ENCODE measurements at regions not wholly inside any gene's neighbourhood (a gene's known extent, or its start where the extent isn't known, plus 50 kb on each side); places are given as distances from the start of the nearest gene placed in this dataset.

DNA sequence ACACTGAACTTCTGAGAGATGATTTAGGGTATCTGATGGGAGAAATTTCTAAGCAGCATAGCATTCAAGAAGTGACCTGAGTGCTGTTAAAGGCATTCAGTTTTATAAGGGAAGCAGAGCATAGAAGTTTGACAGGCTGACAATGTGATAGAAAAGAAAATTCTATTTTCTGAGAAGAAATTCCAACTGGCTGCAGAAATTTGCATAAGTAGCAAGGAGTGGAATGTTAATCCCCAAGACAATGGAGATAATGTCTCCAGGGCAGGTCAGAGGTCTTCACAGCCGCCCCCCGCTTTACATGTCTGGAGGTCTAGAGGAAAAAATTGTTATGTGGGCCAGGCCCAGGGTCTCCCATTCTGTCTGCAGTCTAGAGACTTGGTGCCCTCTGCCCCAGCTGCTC lies 1361.8 kb upstream of the EYS start:
- 94% methylated on average over 2 of the region's 2 CpGs for WGBS (ENCODE audit: insufficient coverage)
- no peaks in the 10 kb centered on the region for H3K36me3 ChIP-seq (ENCODE audit: control insufficient read depth in 4 of 4, insufficient read depth in 4 of 4, low read length in 3 of 4)
- H3K27me3 ChIP-seq (replicated peaks in 2 of 5; ENCODE audit: control insufficient read depth in 4 of 5, insufficient read depth in 5 of 5, low read length in 4 of 5) = no peaks in the 10 kb centered on the region
- DNase-seq = no peak
- no peak overlapping the region for H3K4me3 ChIP-seq (ENCODE audit: control insufficient read depth in 1 of 7, extremely low read depth in 1 of 7, insufficient read depth in 4 of 7, low read depth in 2 of 7, low read length in 6 of 7)
- no peak overlapping the region for H3K27ac ChIP-seq (ENCODE audit: insufficient read depth in 1 of 2, low read depth in 1 of 2, low read length in 2 of 2, poor library complexity in 1 of 2, severe bottlenecking in 2 of 2)
- ChIA-PET CTCF (no interaction called here), POLR2A (no interaction called here)
- H3K4me1 ChIP-seq (ENCODE audit: control extremely low read depth in 1 of 4, control insufficient read depth in 4 of 4, insufficient read depth in 4 of 4, low read length in 3 of 4) = no peaks in the 10 kb centered on the region
- H3K9me3 ChIP-seq (ENCODE audit: control extremely low read depth in 1 of 5, control insufficient read depth in 4 of 5, insufficient read depth in 2 of 5, low read depth in 1 of 5, low read length in 4 of 5) = no peaks in the 10 kb centered on the region

DNA sequence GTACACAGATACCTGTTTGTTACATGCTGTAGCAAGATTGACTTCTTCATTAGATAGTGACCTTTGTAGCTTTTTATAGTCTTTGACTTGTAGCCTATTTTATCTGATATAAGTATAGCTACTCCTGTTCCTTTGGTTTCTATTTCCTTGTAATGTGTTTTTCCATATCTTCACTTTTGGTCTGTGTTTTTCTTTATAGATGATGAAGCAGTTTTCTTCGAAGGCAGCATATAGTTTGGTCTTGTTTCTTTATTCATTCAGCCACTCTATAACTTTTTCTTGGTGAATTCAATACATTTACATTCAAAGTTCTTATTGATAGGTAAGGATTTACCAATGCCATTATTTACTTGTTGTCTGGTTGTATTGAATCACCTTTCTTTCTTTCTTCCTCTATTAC lies 1357.3 kb upstream of the EYS start:
- Histone ChIP-seq H3K9me3 (ENCODE audit: control extremely low read depth in 1 of 5, control insufficient read depth in 4 of 5, insufficient read depth in 2 of 5, low read depth in 1 of 5, low read length in 4 of 5) (no peaks in the 10 kb centered on the region), H3K27ac (ENCODE audit: insufficient read depth in 1 of 2, low read depth in 1 of 2, low read length in 2 of 2, poor library complexity in 1 of 2, severe bottlenecking in 2 of 2) (no peak overlapping the region), H3K4me3 (ENCODE audit: control insufficient read depth in 1 of 7, extremely low read depth in 1 of 7, insufficient read depth in 4 of 7, low read depth in 2 of 7, low read length in 6 of 7) (no peak overlapping the region), H3K36me3 (ENCODE audit: control insufficient read depth in 4 of 4, insufficient read depth in 4 of 4, low read length in 3 of 4) (no peaks in the 10 kb centered on the region), H3K27me3 (replicated peaks in 2 of 5; ENCODE audit: control insufficient read depth in 4 of 5, insufficient read depth in 5 of 5, low read length in 4 of 5) (no peaks in the 10 kb centered on the region), H3K4me1 (ENCODE audit: control extremely low read depth in 1 of 4, control insufficient read depth in 4 of 4, insufficient read depth in 4 of 4, low read length in 3 of 4) (no peaks in the 10 kb centered on the region)
- POLR2A ChIA-PET = no interaction called here
- DNase-seq = no peak
- no CpG with 5 or more reads among the region's 1 CpG for WGBS (ENCODE audit: insufficient coverage)
- CTCF ChIA-PET = no interaction called here

DNA sequence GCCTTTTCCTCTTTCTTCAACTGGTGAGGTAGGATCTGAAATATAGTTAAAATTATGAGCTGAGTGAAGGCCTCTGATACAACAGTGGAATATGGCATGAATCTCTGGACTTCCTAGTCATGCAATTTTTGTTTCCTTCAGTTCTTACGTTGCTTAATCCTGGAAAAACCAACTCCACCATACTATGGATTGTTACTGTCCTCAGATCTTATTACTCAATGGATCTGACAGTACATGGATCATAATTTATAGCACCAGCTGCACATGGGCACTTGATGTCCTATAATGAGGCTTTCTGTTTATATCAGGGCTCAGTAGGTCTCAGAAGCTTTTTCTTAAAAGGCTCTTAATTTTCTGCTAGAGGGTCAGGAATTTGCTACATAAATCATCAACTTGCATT lies 1341.0 kb upstream of the EYS start:
- POLR2A ChIA-PET = no interaction called here

DNA sequence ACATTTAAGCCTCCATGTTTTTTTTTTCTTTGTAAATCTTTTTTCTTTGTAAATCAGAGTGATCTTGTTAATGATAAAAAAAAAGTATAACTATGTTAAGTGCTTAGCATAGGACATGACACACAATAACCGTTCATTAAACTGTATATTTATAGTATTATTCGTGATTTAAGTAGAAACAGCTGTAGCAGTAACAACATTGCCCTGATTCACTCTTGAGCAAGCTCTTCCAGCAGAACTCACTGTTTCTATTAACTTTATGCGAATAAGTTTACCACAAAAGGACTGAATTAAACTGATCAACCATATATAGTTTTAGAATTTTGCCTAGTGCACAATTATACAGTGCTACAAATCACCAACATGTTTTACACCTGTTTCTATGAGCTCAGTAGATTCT lies 1338.0 kb upstream of the EYS start:
- H3K27ac ChIP-seq (ENCODE audit: insufficient read depth in 1 of 2, low read depth in 1 of 2, low read length in 2 of 2, poor library complexity in 1 of 2, severe bottlenecking in 2 of 2) = no peak overlapping the region
- ChIA-PET CTCF (no interaction called here), POLR2A (no interaction called here)
- H3K4me3 ChIP-seq (ENCODE audit: control insufficient read depth in 1 of 7, extremely low read depth in 1 of 7, insufficient read depth in 4 of 7, low read depth in 2 of 7, low read length in 6 of 7) = no peak overlapping the region
- no peak for DNase-seq
- H3K36me3 ChIP-seq (ENCODE audit: control insufficient read depth in 4 of 4, insufficient read depth in 4 of 4, low read length in 3 of 4) = no peaks in the 10 kb centered on the region
- no peaks in the 10 kb centered on the region for H3K4me1 ChIP-seq (ENCODE audit: control extremely low read depth in 1 of 4, control insufficient read depth in 4 of 4, insufficient read depth in 4 of 4, low read length in 3 of 4)
- no CpG with 5 or more reads among the region's 3 CpGs for WGBS (ENCODE audit: insufficient coverage)
- H3K27me3 ChIP-seq (replicated peaks in 2 of 5; ENCODE audit: control insufficient read depth in 4 of 5, insufficient read depth in 5 of 5, low read length in 4 of 5) = no peaks in the 10 kb centered on the region
- no peaks in the 10 kb centered on the region for H3K9me3 ChIP-seq (ENCODE audit: control extremely low read depth in 1 of 5, control insufficient read depth in 4 of 5, insufficient read depth in 2 of 5, low read depth in 1 of 5, low read length in 4 of 5)

More for the DNA sequence above, 1341.0 kb upstream of the EYS start:
- 50% methylated on average over 1 of the region's 1 CpG for WGBS (ENCODE audit: insufficient coverage)
- Histone ChIP-seq H3K36me3 (ENCODE audit: control insufficient read depth in 4 of 4, insufficient read depth in 4 of 4, low read length in 3 of 4) (no peaks in the 10 kb centered on the region), H3K27me3 (replicated peaks in 2 of 5; ENCODE audit: control insufficient read depth in 4 of 5, insufficient read depth in 5 of 5, low read length in 4 of 5) (no peaks in the 10 kb centered on the region), H3K9me3 (ENCODE audit: control extremely low read depth in 1 of 5, control insufficient read depth in 4 of 5, insufficient read depth in 2 of 5, low read depth in 1 of 5, low read length in 4 of 5) (no peaks in the 10 kb centered on the region), H3K4me3 (ENCODE audit: control insufficient read depth in 1 of 7, extremely low read depth in 1 of 7, insufficient read depth in 4 of 7, low read depth in 2 of 7, low read length in 6 of 7) (no peak overlapping the region), H3K27ac (ENCODE audit: insufficient read depth in 1 of 2, low read depth in 1 of 2, low read length in 2 of 2, poor library complexity in 1 of 2, severe bottlenecking in 2 of 2) (no peak overlapping the region), H3K4me1 (ENCODE audit: control extremely low read depth in 1 of 4, control insufficient read depth in 4 of 4, insufficient read depth in 4 of 4, low read length in 3 of 4) (no peaks in the 10 kb centered on the region)
- DNase-seq = no peak
- CTCF ChIA-PET = no interaction called here

DNA sequence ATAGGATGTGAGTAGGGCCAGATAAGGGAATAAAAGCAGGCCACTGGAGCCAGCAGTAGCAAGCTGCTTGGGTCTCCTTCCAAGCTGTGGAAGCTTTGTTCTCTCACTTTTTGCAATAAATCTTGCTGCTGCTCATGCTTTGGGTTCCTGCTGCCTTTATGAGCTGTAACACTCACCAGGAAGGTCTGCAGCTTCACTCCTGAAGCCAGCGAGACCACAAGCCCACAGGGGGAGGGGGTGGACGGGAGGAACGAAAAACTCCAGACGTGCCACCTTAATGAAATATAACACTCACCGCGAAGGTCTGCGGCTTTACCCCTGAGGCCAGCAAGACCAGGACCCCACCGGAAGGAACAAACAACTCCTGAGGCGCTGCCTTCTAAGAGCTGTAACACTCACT lies 1324.4 kb upstream of the EYS start:
- Histone ChIP-seq H3K9me3 (ENCODE audit: control extremely low read depth in 1 of 5, control insufficient read depth in 4 of 5, insufficient read depth in 2 of 5, low read depth in 1 of 5, low read length in 4 of 5) (peaks cover 0 to 3% (median 0%) of the 10 kb centered on the region in 5 experiments), H3K27ac (ENCODE audit: insufficient read depth in 1 of 2, low read depth in 1 of 2, low read length in 2 of 2, poor library complexity in 1 of 2, severe bottlenecking in 2 of 2) (no peak overlapping the region), H3K36me3 (ENCODE audit: control insufficient read depth in 4 of 4, insufficient read depth in 4 of 4, low read length in 3 of 4) (no peaks in the 10 kb centered on the region), H3K4me3 (ENCODE audit: control insufficient read depth in 1 of 7, extremely low read depth in 1 of 7, insufficient read depth in 4 of 7, low read depth in 2 of 7, low read length in 6 of 7) (peak overlapping the region in 4 of 7 experiments; percentile 21 to 66 (median 44)), H3K4me1 (ENCODE audit: control extremely low read depth in 1 of 4, control insufficient read depth in 4 of 4, insufficient read depth in 4 of 4, low read length in 3 of 4) (no peaks in the 10 kb centered on the region), H3K27me3 (replicated peaks in 2 of 5; ENCODE audit: control insufficient read depth in 4 of 5, insufficient read depth in 5 of 5, low read length in 4 of 5) (no peaks in the 10 kb centered on the region)
- ChIA-PET CTCF (interaction anchor here (1.0 to 1.2 kb wide), 2 partner anchors 18 to 35 kb away, joined by 3 read pairs; no protein-coding TSS in a partner anchor), POLR2A (no interaction called here)
- peak; percentile 7 to 88 (median 76) for DNase-seq
- 55% methylated on average over 9 of the region's 9 CpGs for WGBS (ENCODE audit: insufficient coverage)

DNA sequence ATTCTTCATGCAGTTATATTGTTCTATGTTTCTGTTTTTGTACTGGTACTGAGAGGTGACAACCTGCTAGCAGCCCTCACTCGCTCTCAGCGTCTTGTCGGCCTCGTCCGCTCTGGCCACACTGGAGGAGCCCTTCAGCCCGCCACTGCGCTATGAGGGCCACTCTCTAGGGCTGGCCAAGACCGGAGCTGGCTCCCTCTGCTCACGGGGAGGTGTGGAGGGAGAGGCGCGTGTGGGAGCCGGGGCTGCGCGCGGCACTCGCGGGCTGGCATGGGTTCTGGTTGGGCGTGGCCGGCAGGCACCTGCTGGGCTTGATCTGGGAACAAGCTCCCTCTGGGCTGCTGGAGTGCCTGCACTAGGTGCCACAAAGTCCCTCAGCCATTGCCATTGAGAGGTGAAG lies 1323.8 kb upstream of the EYS start:
- Histone ChIP-seq H3K36me3 (ENCODE audit: control insufficient read depth in 4 of 4, insufficient read depth in 4 of 4, low read length in 3 of 4) (no peaks in the 10 kb centered on the region), H3K4me1 (ENCODE audit: control extremely low read depth in 1 of 4, control insufficient read depth in 4 of 4, insufficient read depth in 4 of 4, low read length in 3 of 4) (no peaks in the 10 kb centered on the region), H3K27ac (ENCODE audit: insufficient read depth in 1 of 2, low read depth in 1 of 2, low read length in 2 of 2, poor library complexity in 1 of 2, severe bottlenecking in 2 of 2) (no peak overlapping the region), H3K27me3 (replicated peaks in 2 of 5; ENCODE audit: control insufficient read depth in 4 of 5, insufficient read depth in 5 of 5, low read length in 4 of 5) (no peaks in the 10 kb centered on the region), H3K9me3 (ENCODE audit: control extremely low read depth in 1 of 5, control insufficient read depth in 4 of 5, insufficient read depth in 2 of 5, low read depth in 1 of 5, low read length in 4 of 5) (peaks cover 0 to 3% (median 0%) of the 10 kb centered on the region in 5 experiments), H3K4me3 (ENCODE audit: control insufficient read depth in 1 of 7, extremely low read depth in 1 of 7, insufficient read depth in 4 of 7, low read depth in 2 of 7, low read length in 6 of 7) (no peak overlapping the region)
- no peak for DNase-seq
- POLR2A ChIA-PET = no interaction called here
- CTCF ChIA-PET = interaction anchor here (1.2 kb wide), 1 partner anchor 18 kb away, joined by 3 read pairs; no protein-coding TSS in a partner anchor
- 97% methylated on average over 14 of the region's 19 CpGs for WGBS (ENCODE audit: insufficient coverage)

DNA sequence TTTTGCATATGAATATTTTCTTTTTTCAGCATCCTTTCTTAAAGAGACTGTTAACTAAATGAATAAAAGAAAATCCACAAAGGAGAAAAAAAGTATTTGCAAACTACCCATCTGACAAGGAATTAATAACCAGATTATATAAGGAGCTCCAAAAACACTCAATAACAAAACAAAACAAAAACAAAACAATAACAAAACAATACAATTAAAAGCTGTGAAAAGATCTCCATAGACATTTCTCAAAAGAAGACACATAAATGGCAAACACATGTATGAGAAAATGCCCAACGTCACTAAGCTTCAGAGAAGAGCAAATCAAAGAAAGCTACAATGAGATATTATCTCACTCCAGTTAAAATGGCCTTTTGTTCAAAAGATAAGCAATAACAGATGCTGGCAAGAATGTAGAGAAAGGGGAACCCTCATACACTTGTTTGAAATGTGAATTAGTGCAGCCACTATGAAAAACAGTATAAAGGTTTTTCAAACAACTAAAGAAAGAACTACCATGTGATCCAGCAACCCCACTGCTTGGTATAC lies 1310.0 kb upstream of the EYS start:
- Histone ChIP-seq H3K4me1 (ENCODE audit: control extremely low read depth in 1 of 4, control insufficient read depth in 4 of 4, insufficient read depth in 4 of 4, low read length in 3 of 4) (no peaks in the 10 kb centered on the region), H3K27me3 (replicated peaks in 2 of 5; ENCODE audit: control insufficient read depth in 4 of 5, insufficient read depth in 5 of 5, low read length in 4 of 5) (no peaks in the 10 kb centered on the region), H3K36me3 (ENCODE audit: control insufficient read depth in 4 of 4, insufficient read depth in 4 of 4, low read length in 3 of 4) (no peaks in the 10 kb centered on the region), H3K27ac (ENCODE audit: insufficient read depth in 1 of 2, low read depth in 1 of 2, low read length in 2 of 2, poor library complexity in 1 of 2, severe bottlenecking in 2 of 2) (no peak overlapping the region), H3K4me3 (ENCODE audit: control insufficient read depth in 1 of 7, extremely low read depth in 1 of 7, insufficient read depth in 4 of 7, low read depth in 2 of 7, low read length in 6 of 7) (no peak overlapping the region), H3K9me3 (ENCODE audit: control extremely low read depth in 1 of 5, control insufficient read depth in 4 of 5, insufficient read depth in 2 of 5, low read depth in 1 of 5, low read length in 4 of 5) (no peaks in the 10 kb centered on the region)
- ChIA-PET POLR2A (interaction anchor here (0.7 kb wide), 1 partner anchor 327 kb away, joined by 5 read pairs; no protein-coding TSS in a partner anchor), CTCF (no interaction called here)
- DNase-seq = no peak
- WGBS (ENCODE audit: insufficient coverage) = no CpG with 5 or more reads among the region's 1 CpG

Measured in common myeloid progenitor, CD34-positive (primary cell).